ENCODE measurements at regions not wholly inside any gene's neighbourhood (a gene's known extent, or its start where the extent isn't known, plus 50 kb on each side); places are given as distances from the start of the nearest gene placed in this dataset.

GRCh38 chr9:82745919-82746318 is 317.0 kb downstream of the RASEF start (continued):
- TF ChIP-seq TSHZ1 (CRISPR knock-in tag; IDR thresholded peaks at IDR 0.05): no peak
- TF ChIP-seq SREBF1 (IDR thresholded peaks at IDR 0.05; ENCODE audit: borderline replicate concordance, low read depth, low read length): no peak
- TF ChIP-seq ATF6 (CRISPR knock-in tag; IDR thresholded peaks at IDR 0.05): no peak
- TF ChIP-seq ZNF586 (CRISPR knock-in tag; conservative IDR thresholded peaks at IDR 0.05): no peak
- TF ChIP-seq MTA3 (IDR thresholded peaks at IDR 0.05; ENCODE audit: borderline replicate concordance): no peak
- no peak for TF ChIP-seq HINFP (tag; conservative IDR thresholded peaks at IDR 0.05; ENCODE audit: low read depth)
- no peak for TF ChIP-seq TFAM (CRISPR knock-in tag; conservative IDR thresholded peaks at IDR 0.05)
- TF ChIP-seq CTCFL (IDR thresholded peaks at IDR 0.05; ENCODE audit: borderline replicate concordance, insufficient read depth, low read depth, low read length, poor library complexity, severe bottlenecking): no peak

Data from K562 (cell line).